AG08396 (cell line): ENCODE measurements at regions not wholly inside any gene's neighbourhood (a gene's known extent, or its start where the extent isn't known, plus 50 kb on each side); places are given as distances from the start of the nearest gene placed in this dataset.
"Not testable (repeated sequence)": the region's sequence is repeated elsewhere in the genome, so short reads cannot be mapped to it uniquely, and the experiment has no call there.

Experiments
- DNase-seq: peaks from one replicate; pipeline ENCODE4 v3.0.0; 2012; ENCODE audit warnings: low spot score, mixed read lengths

- no peak for DNase-seq
Observed at GRCh38 chr9:104980039-104980654, 52.2 kb upstream of the ABCA1 start.

GRCh38 chr9:104981543-104982129 is 53.7 kb upstream of the ABCA1 start:
- DNase-seq, result no peak

- no peak for DNase-seq
Observed at GRCh38 chr9:104982543-104982942, 54.6 kb upstream of the ABCA1 start.

GRCh38 chr9:104983491-104983890 is 55.5 kb upstream of the ABCA1 start:
- DNase-seq, result no peak

- no peak for DNase-seq
Observed at GRCh38 chr9:104984121-104984520, 56.2 kb upstream of the ABCA1 start.

- no peak for DNase-seq
Observed at GRCh38 chr9:104984542-104984941, 56.6 kb upstream of the ABCA1 start.

- DNase-seq, result no peak
Observed at GRCh38 chr9:104984948-104985347, 57.0 kb upstream of the ABCA1 start.

GRCh38 chr9:104986096-104986495 is 58.1 kb upstream of the ABCA1 start:
- no peak for DNase-seq

GRCh38 chr9:104987743-104988142 is 59.8 kb upstream of the ABCA1 start:
- DNase-seq, result no peak

GRCh38 chr9:104988539-104988938 is 60.6 kb upstream of the ABCA1 start:
- no peak for DNase-seq

GRCh38 chr9:104991144-104991953 is 63.4 kb upstream of the ABCA1 start:
- peak; percentile 88 for DNase-seq

- no peak for DNase-seq
Observed at GRCh38 chr9:104992659-104993058, 64.7 kb upstream of the ABCA1 start.

- DNase-seq, result peak; percentile 50
Observed at GRCh38 chr9:104993291-104993963, 65.5 kb upstream of the ABCA1 start.

GRCh38 chr9:104997536-104997935 is 69.6 kb upstream of the ABCA1 start:
- no peak for DNase-seq

GRCh38 chr9:104999136-104999535 is 71.2 kb upstream of the ABCA1 start:
- DNase-seq, result no peak

GRCh38 chr9:105000529-105000928 is 72.6 kb upstream of the ABCA1 start:
- DNase-seq, result not testable (repeated sequence)

- DNase-seq, result no peak
Observed at GRCh38 chr9:105004466-105005090, 76.6 kb upstream of the ABCA1 start.

- no peak for DNase-seq
Observed at GRCh38 chr9:105005186-105005585, 77.2 kb upstream of the ABCA1 start.

- no peak for DNase-seq
Observed at GRCh38 chr9:105006514-105006913, 78.6 kb upstream of the ABCA1 start.

- DNase-seq, result peak; percentile 59
Observed at GRCh38 chr9:105007143-105007542, 79.2 kb upstream of the ABCA1 start.

GRCh38 chr9:105010089-105010488 is 82.1 kb upstream of the ABCA1 start:
- not testable (repeated sequence) for DNase-seq

- no peak for DNase-seq
Observed at GRCh38 chr9:105021917-105022316, 94.0 kb upstream of the ABCA1 start.
